ENCODE measurements at regions not wholly inside any gene's neighbourhood (a gene's known extent, or its start where the extent isn't known, plus 50 kb on each side); places are given as distances from the start of the nearest gene placed in this dataset.
"Not testable (repeated sequence)": the region's sequence is repeated elsewhere in the genome, so short reads cannot be mapped to it uniquely, and the experiment has no call there.

GRCh38 chr13:50171590-50172282 lies 156.5 kb downstream of the KCNRG start:
- Histone ChIP-seq H3K27me3 (no peaks in the 10 kb centered on the region), H3K4me3 (no peak overlapping the region), H3K27ac (no peak overlapping the region), H3K36me3 (no peaks in the 10 kb centered on the region), H3K4me1 (no peaks in the 10 kb centered on the region), H3K9me3 (no peaks in the 10 kb centered on the region)
- intact Hi-C loops (cut with DNase I) = no loop called here
- TF ChIP-seq POLR2AphosphoS5 (IDR thresholded peaks at IDR 0.05; ENCODE audit: insufficient read depth in 1 of 2, low read depth in 1 of 2) (no peak), CTCF (IDR thresholded peaks at IDR 0.05) (no peak), POLR2A (IDR thresholded peaks at IDR 0.05) (no peak)
- no peak for DNase-seq (ENCODE audit: extremely low spot score in 2 of 2)

- intact Hi-C loops (cut with DNase I); H3K4me1 ChIP-seq; H3K27ac ChIP-seq; DNase-seq (ENCODE audit: extremely low spot score in 2 of 2); H3K36me3 ChIP-seq; H3K4me3 ChIP-seq; H3K9me3 ChIP-seq; H3K27me3 ChIP-seq: not testable (repeated sequence)
Observed at GRCh38 chr13:50173045-50173444, 157.8 kb downstream of the KCNRG start.

GRCh38 chr13:50174630-50175029 lies 159.4 kb downstream of the KCNRG start:
- Histone ChIP-seq H3K9me3 (no peaks in the 10 kb centered on the region), H3K4me3 (no peak overlapping the region), H3K4me1 (no peaks in the 10 kb centered on the region), H3K36me3 (no peaks in the 10 kb centered on the region), H3K27me3 (no peaks in the 10 kb centered on the region), H3K27ac (no peak overlapping the region)
- intact Hi-C loops (cut with DNase I) = no loop called here
- no peak for DNase-seq (ENCODE audit: extremely low spot score in 2 of 2)
- TF ChIP-seq POLR2AphosphoS5 (IDR thresholded peaks at IDR 0.05; ENCODE audit: insufficient read depth in 1 of 2, low read depth in 1 of 2) (no peak), CTCF (IDR thresholded peaks at IDR 0.05) (no peak), POLR2A (IDR thresholded peaks at IDR 0.05) (no peak)

DNA sequence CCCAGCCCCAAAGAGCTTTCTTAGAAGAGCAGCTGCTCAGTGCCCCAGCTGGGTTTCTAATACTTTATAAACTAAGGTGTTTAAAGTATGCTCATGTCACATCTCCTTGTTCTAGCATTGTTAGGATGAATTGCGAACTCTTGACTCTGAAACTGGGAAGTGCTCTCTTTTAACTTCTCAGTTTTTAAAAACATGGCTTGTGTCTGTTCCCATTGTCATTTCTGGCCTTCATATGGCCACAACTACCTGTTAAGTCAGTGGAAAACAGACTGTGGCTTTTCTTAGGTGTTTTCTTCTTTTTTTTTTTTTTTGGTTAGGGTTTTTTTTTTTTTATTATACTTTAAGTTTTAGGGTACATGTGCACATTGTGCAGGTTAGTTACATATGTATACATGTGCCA lies 164.7 kb downstream of the KCNRG start:
- no peaks in the 10 kb centered on the region for H3K4me1 ChIP-seq
- H3K27ac ChIP-seq = no peak overlapping the region
- intact Hi-C loops (cut with DNase I) = no loop called here
- H3K36me3 ChIP-seq = no peaks in the 10 kb centered on the region
- H3K9me3 ChIP-seq = no peaks in the 10 kb centered on the region
- TF ChIP-seq CTCF (IDR thresholded peaks at IDR 0.05) = no peak
- no peak for DNase-seq (ENCODE audit: extremely low spot score in 2 of 2)
- H3K4me3 ChIP-seq = no peak overlapping the region
- no peaks in the 10 kb centered on the region for H3K27me3 ChIP-seq

DNA sequence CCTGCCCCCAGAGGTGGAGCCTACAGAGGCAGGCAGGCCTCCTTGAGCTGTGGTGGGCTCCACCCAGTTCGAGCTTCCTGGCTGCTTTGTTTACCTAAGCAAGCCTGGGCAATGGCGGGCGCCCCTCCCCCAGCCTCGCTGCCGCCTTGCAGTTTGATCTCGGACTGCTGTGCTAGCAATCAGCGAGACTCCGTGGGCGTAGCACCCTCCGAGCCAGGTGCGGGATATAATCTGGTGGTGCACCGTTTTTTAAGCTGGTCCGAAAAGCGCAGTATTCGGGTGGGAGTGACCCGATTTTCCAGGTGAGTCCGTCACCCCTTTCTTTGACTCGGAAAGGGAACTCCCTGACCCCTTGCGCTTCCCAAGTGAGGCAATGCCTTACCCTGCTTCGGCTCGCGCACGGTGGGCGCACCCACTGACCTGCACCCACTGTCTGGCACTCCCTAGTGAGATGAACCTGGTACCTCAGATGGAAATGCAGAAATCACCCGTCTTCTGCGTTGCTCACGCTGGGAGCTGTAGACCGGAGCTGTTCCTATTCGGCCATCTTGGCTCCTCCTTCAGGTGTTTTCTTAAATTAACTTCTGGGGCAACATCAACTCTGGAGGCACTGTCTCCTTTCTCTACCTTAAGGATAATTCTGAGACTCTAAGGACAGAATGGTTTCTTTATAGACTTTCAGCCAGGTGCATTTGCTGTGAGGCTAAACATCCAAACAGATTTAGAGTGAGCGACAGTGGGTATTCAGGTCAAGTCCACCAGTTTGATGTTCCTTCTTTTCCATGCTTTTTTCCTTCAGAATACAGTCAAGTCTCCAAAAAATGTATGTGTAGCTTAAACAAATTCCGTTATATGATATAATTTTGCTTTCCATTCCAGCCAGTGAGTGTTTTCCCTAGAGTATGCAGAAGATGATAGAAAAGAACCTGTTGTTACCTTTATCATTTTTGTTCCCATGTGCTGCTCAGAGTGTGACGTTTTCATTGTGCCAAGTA lies 170.8 kb downstream of the KCNRG start:
- intact Hi-C loops (cut with DNase I); H3K27ac ChIP-seq; H3K4me1 ChIP-seq; H3K36me3 ChIP-seq; H3K27me3 ChIP-seq; H3K9me3 ChIP-seq; H3K4me3 ChIP-seq; DNase-seq (ENCODE audit: extremely low spot score in 2 of 2): not testable (repeated sequence)

Data from vagina (tissue), 2 donors.